K562 (cell line): ENCODE measurements at regions not wholly inside any gene's neighbourhood (a gene's known extent, or its start where the extent isn't known, plus 50 kb on each side); places are given as distances from the start of the nearest gene placed in this dataset.

Experiments used
- ATAC-seq: fragments of 200-7000 bp; cut with Tn5 transposase; 3 replicates; pipeline ENCODE4 v1.9.1; 2020; ENCODE audit warnings: moderate library complexity
- BruUV-seq: library from RNA; stranded (reverse); fragments of 400-500 nt; replicated peaks from 2 replicates; lab custom pipeline; 2021; lab: Mats Ljungman, UMichigan
- CTCF ChIA-PET: fragments of 300-600 bp; formaldehyde crosslinking; extraction: SDS; loops from one replicate; lab custom pipeline; 2021; ENCODE audit warnings: low intra/inter-chr PET ratio; lab: Yijun Ruan, JAX
- POLR2A ChIA-PET: fragments of 300-600, 350-650 bp; sonication (Branson Sonifier 250); formaldehyde crosslinking; extraction: SDS; loops from one replicate; lab custom pipeline; 2021; ENCODE audit warnings: antibody characterized with exemption, inconsistent platforms; lab: Yijun Ruan, JAX
- DNase-seq, 4 experiments: peaks; one replicate each; pipeline versions ENCODE4 v3.0.0 to v3.0.0-alpha.2; 2011 to 2018; ENCODE audit warnings: low spot score in 3 of 4, mixed read lengths in 3 of 4; ENCODE audit errors: extremely low read depth in 1 of 4
- FAIRE-seq: peaks from 2 replicates; lab custom pipeline; 2011; peaks lifted over from hg19 to GRCh38; lab: Jason Lieb, UNC
- H2AFZ ChIP-seq: 2 replicates; pipeline ENCODE4 v1.6.0; 2011; ENCODE audit warnings: low read depth, low read length, control low read depth, inconsistent platforms
- H3K27ac ChIP-seq: fragments of 200-600 bp; 3 replicates; pipeline ENCODE4 v1.8.0; 2011; ENCODE audit warnings: low read depth, mild to moderate bottlenecking, control low read depth, inconsistent platforms, low read length, moderate library complexity, mixed read lengths; ENCODE audit errors: extremely low read depth
- H3K27me3 ChIP-seq, 2 experiments: fragments of 300-600 bp in 1 of 2; 2 replicates in 1 of 2; 3 replicates in 1 of 2; pipeline versions ENCODE4 v1.6.0 to v1.8.0; 2011; ENCODE audit warnings: inconsistent platforms in 2 of 2, low read length in 2 of 2, mild to moderate bottlenecking in 1 of 2, mixed read lengths in 1 of 2, moderate library complexity in 1 of 2; ENCODE audit not compliant: control insufficient read depth in 2 of 2, insufficient read depth in 2 of 2
- H3K36me3 ChIP-seq: fragments of 300-600 bp; 3 replicates; pipeline ENCODE4 v1.8.0; 2011; ENCODE audit warnings: mild to moderate bottlenecking, low read length, inconsistent platforms; ENCODE audit not compliant: control insufficient read depth, insufficient read depth
- H3K4me1 ChIP-seq, 2 experiments: fragments of 200-600 bp in 1 of 2; replicated peaks in 1 of 2; 2 replicates in 1 of 2; 3 replicates in 1 of 2; pipeline versions ENCODE4 v1.5.1 to v1.8.0; 2011; ENCODE audit warnings: inconsistent platforms in 2 of 2, low read length in 2 of 2, mild to moderate bottlenecking in 1 of 2, mixed read lengths in 1 of 2, moderate library complexity in 1 of 2; ENCODE audit not compliant: control insufficient read depth in 2 of 2, insufficient read depth in 2 of 2
- H3K4me2 ChIP-seq: 2 replicates; pipeline ENCODE4 v1.6.1; 2011; ENCODE audit warnings: low read length, control low read depth, inconsistent platforms, mixed read lengths; ENCODE audit not compliant: insufficient read depth
- H3K4me3 ChIP-seq: fragments of 200-600 bp; sonication (generic), shearing (Covaris generic); 2 replicates; pipeline ENCODE4 v1.5.1; 2016; ENCODE audit warnings: control low read depth, inconsistent platforms
- H3K79me2 ChIP-seq: fragments of 200-600 bp; 3 replicates; pipeline ENCODE4 v1.8.0; 2011; ENCODE audit warnings: low read length, inconsistent platforms; ENCODE audit not compliant: control insufficient read depth, insufficient read depth
- H3K9ac ChIP-seq, 2 experiments: 2 replicates each; pipeline versions ENCODE4 v1.6.0 to v1.6.1; 2011; ENCODE audit warnings: low read depth in 2 of 2, low read length in 2 of 2, control low read depth in 1 of 2, inconsistent platforms in 1 of 2, mild to moderate bottlenecking in 1 of 2, mixed read lengths in 1 of 2; ENCODE audit not compliant: insufficient read depth in 1 of 2
- H3K9me1 ChIP-seq: one replicate; pipeline ENCODE4 v1.6.0; 2011; ENCODE audit warnings: inconsistent platforms, mild to moderate bottlenecking, low read length, moderate library complexity; ENCODE audit not compliant: control insufficient read depth, insufficient read depth
- H3K9me3 ChIP-seq: replicated peaks from 2 replicates; pipeline ENCODE4 v1.5.1; 2011; ENCODE audit warnings: low read depth, low read length, inconsistent platforms; ENCODE audit not compliant: control insufficient read depth, insufficient read depth
- H4K20me1 ChIP-seq: replicated peaks from 2 replicates; pipeline ENCODE4 v1.6.1; 2011; ENCODE audit warnings: low read length, inconsistent platforms, mixed read lengths; ENCODE audit not compliant: control insufficient read depth, insufficient read depth
- ELF1 ChIP-seq: fragments of 200-800 bp; sonication (Bioruptor generic); IDR thresholded peaks from 2 replicates; pipeline ENCODE4 v1.6.1; 2016; ENCODE audit warnings: missing genetic modification characterization, missing compliant biosample characterization
- HDAC3 ChIP-seq: fragments of 450-650 bp; IDR thresholded peaks from 2 replicates; pipeline ENCODE4 v1.6.1; 2018; ENCODE audit warnings: borderline replicate concordance, mild to moderate bottlenecking, moderate library complexity; ENCODE audit not compliant: partially characterized antibody
- HNRNPLL ChIP-seq: fragments of 200-400 bp; formaldehyde crosslinking; IDR thresholded peaks from 2 replicates; pipeline ENCODE4 v1.6.1; 2017; ENCODE audit warnings: low read length, low read depth, mild to moderate bottlenecking; ENCODE audit not compliant: poor library complexity, severe bottlenecking
- OTX1 ChIP-seq: fragments of 450-650 bp; formaldehyde crosslinking; IDR thresholded peaks from 2 replicates; pipeline ENCODE4 v1.4.0; 2022; ENCODE audit warnings: mild to moderate bottlenecking
- POLR2AphosphoS5 ChIP-seq: IDR thresholded peaks from 2 replicates; pipeline ENCODE4 v1.6.1; 2011; ENCODE audit warnings: mild to moderate bottlenecking, low read depth, low read length, moderate library complexity; ENCODE audit not compliant: control insufficient read depth, insufficient read depth
- RBM15 ChIP-seq: fragments of 200-400 bp; formaldehyde crosslinking; IDR thresholded peaks from 2 replicates; pipeline ENCODE4 v1.6.1; 2018; ENCODE audit warnings: mild to moderate bottlenecking, low read length, moderate library complexity; ENCODE audit not compliant: insufficient read depth
- TEAD1 ChIP-seq, 2 experiments: fragments of 450-650 bp in 1 of 2; sonication (generic) in 1 of 2; formaldehyde crosslinking; IDR thresholded peaks; 2 replicates each; pipeline versions ENCODE4 v1.4.0 to v1.8.0; 2020 to 2022; ENCODE audit warnings: mild to moderate bottlenecking in 2 of 2, missing genetic modification reagents in 1 of 2
- U2AF1 ChIP-seq: fragments of 200-400 bp; formaldehyde crosslinking; optimal IDR thresholded peaks from 2 replicates; pipeline ENCODE3; 2017; ENCODE audit warnings: mild to moderate bottlenecking, low read depth, low read length, moderate library complexity
- ZNF146 ChIP-seq: IDR thresholded peaks from one replicate; pipeline ENCODE4 v1.6.1; 2018; ENCODE audit warnings: missing compliant biosample characterization; ENCODE audit not compliant: unreplicated experiment
- WGBS: fragments of 100-300 bp; shearing (Covaris generic); methylation state at CpG from one replicate; pipeline ENCODE4 v1.1.6; 2016; ENCODE audit warnings: low coverage, mixed read lengths; ENCODE audit not compliant: insufficient coverage; ENCODE audit errors: missing lambda C conversion rate; 5-methylcytosine and 5-hydroxymethylcytosine counted together
- in situ Hi-C: fragments of 300-500 bp; cut with MboI; formaldehyde crosslinking; loops from 4 replicates; pipeline ENCODE4 v1.15.0; 2018; ENCODE audit warnings: inconsistent platforms, mixed read lengths
- intact Hi-C: fragments of 100-400 bp; cut with micrococcal nuclease; formaldehyde crosslinking; loops from 2 replicates; pipeline ENCODE4 v1.14.2; 2022
- TF ChIP-seq, protein P1 (sequence below): fragments of 250-450 bp; sonication (Bioruptor Pico); IDR thresholded peaks from 2 replicates; pipeline ENCODE4 v1.5.0; 2020; ENCODE audit warnings: mild to moderate bottlenecking
- TF ChIP-seq, protein P2 (sequence below): sonication (generic); formaldehyde crosslinking; IDR thresholded peaks from 2 replicates; pipeline ENCODE4 v1.8.1; 2023; ENCODE audit warnings: mild to moderate bottlenecking, missing genetic modification reagents

DNA sequence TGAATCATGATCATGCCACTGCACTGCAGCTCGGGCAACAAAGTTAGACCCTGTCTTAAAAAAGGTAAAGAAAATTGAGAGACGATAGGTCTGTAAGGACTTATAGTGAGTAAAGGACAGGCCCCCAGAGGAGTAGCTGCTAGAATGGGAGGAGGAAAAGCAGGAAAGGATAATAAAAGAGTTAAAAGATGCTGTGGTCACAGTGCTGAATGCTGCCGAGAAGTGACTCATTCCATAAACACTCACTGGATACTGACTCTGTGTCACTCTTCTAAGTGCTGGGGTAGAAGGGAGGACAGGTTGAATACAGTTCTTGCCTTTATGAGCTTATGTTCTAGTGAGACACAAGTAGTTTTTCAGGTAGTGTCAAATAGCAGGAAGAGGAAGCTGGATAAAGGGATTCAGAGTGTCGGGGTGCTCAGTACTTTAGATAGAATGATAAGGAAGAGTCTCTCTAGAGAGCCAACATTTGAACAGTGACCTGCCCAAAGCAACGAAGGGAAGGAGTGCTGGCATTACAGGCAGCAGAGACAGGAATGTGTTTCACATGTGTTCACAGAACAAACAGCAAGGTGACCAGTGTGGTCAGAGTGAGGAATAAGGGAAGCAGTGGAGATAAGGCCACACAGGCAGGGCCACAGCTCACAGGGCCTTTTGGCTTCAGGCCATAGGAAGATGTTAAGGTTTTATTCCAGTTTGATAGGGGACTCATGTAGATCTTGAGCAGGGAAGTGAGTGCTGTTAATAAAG lies 1240.5 kb downstream of the UQCRFS1 start:
- no peak overlapping the region for H2AFZ ChIP-seq
- ChIA-PET CTCF (no interaction called here), POLR2A (no interaction called here)
- DNase-seq (no peak), FAIRE-seq (no peak), ATAC-seq (no peak)
- no TSS peak for BruUV-seq
- H3K36me3 ChIP-seq: no peaks in the 10 kb centered on the region
- H3K4me1 ChIP-seq: no peaks in the 10 kb centered on the region
- H3K27ac ChIP-seq: no peak overlapping the region
- WGBS: 2% methylated on average over 5 of the region's 5 CpGs
- no peaks in the 10 kb centered on the region for H3K79me2 ChIP-seq
- intact Hi-C loops (loop anchor here (10.0 kb wide), 1 partner anchor 742 kb away; no protein-coding TSS in a partner anchor), in situ Hi-C loops (no loop called here)
- no peak overlapping the region for H3K4me2 ChIP-seq
- H3K4me3 ChIP-seq: no peak overlapping the region
- no peak overlapping the region for H3K9ac ChIP-seq
- H3K9me1 ChIP-seq: no peaks in the 10 kb centered on the region
- no peaks in the 10 kb centered on the region for H4K20me1 ChIP-seq
- H3K27me3 ChIP-seq: no peaks in the 10 kb centered on the region
- TF ChIP-seq U2AF1 (no peak), ZNF146 (CRISPR knock-in tag) (no peak), HDAC3 (no peak), POLR2AphosphoS5 (no peak), OTX1 (CRISPR knock-in tag) (no peak), ELF1 (tag) (no peak), TEAD1 (CRISPR knock-in tag; IDR thresholded peaks at IDR 0.05) (no peak), RBM15 (no peak), HNRNPLL (no peak)
- TF ChIP-seq, protein P1, sequence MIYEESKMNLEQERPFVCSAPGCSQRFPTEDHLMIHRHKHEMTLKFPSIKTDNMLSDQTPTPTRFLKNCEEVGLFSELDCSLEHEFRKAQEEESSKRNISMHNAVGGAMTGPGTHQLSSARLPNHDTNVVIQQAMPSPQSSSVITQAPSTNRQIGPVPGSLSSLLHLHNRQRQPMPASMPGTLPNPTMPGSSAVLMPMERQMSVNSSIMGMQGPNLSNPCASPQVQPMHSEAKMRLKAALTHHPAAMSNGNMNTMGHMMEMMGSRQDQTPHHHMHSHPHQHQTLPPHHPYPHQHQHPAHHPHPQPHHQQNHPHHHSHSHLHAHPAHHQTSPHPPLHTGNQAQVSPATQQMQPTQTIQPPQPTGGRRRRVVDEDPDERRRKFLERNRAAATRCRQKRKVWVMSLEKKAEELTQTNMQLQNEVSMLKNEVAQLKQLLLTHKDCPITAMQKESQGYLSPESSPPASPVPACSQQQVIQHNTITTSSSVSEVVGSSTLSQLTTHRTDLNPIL: no peak
- TF ChIP-seq, protein P2, sequence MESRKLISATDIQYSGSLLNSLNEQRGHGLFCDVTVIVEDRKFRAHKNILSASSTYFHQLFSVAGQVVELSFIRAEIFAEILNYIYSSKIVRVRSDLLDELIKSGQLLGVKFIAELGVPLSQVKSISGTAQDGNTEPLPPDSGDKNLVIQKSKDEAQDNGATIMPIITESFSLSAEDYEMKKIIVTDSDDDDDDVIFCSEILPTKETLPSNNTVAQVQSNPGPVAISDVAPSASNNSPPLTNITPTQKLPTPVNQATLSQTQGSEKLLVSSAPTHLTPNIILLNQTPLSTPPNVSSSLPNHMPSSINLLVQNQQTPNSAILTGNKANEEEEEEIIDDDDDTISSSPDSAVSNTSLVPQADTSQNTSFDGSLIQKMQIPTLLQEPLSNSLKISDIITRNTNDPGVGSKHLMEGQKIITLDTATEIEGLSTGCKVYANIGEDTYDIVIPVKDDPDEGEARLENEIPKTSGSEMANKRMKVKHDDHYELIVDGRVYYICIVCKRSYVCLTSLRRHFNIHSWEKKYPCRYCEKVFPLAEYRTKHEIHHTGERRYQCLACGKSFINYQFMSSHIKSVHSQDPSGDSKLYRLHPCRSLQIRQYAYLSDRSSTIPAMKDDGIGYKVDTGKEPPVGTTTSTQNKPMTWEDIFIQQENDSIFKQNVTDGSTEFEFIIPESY (CRISPR knock-in tag): no peak
- H3K9me3 ChIP-seq: no peaks in the 10 kb centered on the region
